ENCODE measurements at regions not wholly inside any gene's neighbourhood (a gene's known extent, or its start where the extent isn't known, plus 50 kb on each side); places are given as distances from the start of the nearest gene placed in this dataset.

DNA sequence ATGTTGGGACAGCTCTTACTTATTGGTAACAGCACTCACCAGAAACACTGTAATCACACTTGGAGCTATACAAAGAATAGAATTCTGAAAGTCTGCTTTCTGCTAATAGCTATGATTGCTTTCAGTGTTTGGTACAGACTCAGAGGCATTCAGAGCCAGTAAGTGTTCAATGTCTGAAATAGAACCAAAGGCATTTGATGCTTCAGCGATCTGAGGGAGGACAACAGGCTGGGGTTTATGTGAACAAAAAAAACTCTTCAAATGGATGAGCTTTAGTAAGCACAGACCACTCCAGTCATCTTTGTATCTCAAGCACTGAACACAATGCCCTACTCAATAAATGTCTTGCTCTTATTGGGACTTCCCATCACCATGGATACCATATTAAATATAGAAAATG, 322.8 kb upstream of the GRM3 start:
- TF ChIP-seq, protein P1, sequence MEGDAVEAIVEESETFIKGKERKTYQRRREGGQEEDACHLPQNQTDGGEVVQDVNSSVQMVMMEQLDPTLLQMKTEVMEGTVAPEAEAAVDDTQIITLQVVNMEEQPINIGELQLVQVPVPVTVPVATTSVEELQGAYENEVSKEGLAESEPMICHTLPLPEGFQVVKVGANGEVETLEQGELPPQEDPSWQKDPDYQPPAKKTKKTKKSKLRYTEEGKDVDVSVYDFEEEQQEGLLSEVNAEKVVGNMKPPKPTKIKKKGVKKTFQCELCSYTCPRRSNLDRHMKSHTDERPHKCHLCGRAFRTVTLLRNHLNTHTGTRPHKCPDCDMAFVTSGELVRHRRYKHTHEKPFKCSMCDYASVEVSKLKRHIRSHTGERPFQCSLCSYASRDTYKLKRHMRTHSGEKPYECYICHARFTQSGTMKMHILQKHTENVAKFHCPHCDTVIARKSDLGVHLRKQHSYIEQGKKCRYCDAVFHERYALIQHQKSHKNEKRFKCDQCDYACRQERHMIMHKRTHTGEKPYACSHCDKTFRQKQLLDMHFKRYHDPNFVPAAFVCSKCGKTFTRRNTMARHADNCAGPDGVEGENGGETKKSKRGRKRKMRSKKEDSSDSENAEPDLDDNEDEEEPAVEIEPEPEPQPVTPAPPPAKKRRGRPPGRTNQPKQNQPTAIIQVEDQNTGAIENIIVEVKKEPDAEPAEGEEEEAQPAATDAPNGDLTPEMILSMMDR (conservative IDR thresholded peaks at IDR 0.05; ENCODE audit: low read depth, low read length): no peak
- DNase-seq (ENCODE audit: low read depth): no peak
- no peak overlapping the region for H3K4me3 ChIP-seq (ENCODE audit: low read depth, low read length)

DNA sequence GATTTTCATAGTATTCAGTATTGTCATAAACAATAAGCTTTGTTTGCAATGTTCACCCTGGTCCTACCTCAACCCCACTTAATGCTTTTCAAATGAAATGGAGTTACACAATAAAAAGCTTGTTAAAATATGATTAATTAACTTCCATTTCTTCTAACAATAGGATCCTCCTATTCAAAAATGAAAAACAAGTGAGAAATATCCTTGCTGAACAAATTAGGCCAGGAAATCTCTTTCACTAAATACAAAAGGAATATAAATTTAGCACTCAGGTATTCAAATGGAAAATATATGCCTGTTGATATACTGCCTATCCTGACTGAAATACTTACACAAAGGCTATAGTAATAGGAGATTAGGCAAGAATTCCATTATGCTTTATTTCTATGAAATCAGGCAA, 323.4 kb upstream of the GRM3 start:
- TF ChIP-seq, protein P1 (conservative IDR thresholded peaks at IDR 0.05; ENCODE audit: low read depth, low read length): no peak

DNA sequence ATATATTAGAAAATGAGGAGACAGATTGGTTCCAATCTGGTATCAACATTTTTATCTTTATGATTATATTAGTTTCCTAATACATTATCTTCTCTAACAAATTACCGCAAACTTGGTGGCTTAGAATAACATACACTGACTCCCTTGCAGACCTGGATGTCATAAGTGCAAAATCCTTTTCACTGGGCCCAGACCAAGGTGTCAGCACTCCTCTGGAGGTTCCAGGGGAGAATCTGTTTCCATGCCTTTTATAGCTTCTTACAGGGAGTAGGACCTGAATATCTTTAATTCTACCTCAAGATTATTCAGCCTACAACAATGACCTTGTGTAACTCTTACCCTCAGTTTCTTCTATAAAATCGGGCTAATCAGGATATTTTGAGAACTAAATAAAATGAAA, 329.9 kb upstream of the GRM3 start:
- TF ChIP-seq, protein P1 (conservative IDR thresholded peaks at IDR 0.05; ENCODE audit: low read depth, low read length): no peak
- no peak overlapping the region for H3K4me3 ChIP-seq (ENCODE audit: low read depth, low read length)
- DNase-seq (ENCODE audit: low read depth): no peak

More for the DNA sequence above, 323.4 kb upstream of the GRM3 start:
- H3K4me3 ChIP-seq (ENCODE audit: low read depth, low read length): no peak overlapping the region
- no peak for DNase-seq (ENCODE audit: low read depth)

DNA sequence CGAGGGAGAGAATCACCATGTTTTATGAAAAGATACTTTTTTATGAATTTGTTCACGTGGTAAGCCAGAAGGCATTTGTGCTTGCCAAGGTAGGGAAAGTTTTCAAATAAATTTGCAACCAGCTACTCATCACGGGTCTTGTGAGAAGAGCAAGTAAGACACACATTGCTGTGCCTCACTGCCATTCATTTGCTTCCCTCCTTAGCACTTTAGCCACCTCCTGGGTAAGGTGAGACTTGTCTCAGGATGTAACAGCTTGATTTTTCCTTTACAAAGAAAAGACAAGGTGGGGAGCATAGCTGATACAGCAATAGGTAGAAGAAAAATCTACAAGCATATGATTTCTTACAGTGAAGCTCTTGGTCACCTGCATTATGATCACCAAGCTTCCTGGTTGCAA, 342.4 kb upstream of the GRM3 start:
- TF ChIP-seq, protein P1 (conservative IDR thresholded peaks at IDR 0.05; ENCODE audit: low read depth, low read length): no peak
- H3K4me3 ChIP-seq (ENCODE audit: low read depth, low read length): no peak overlapping the region
- DNase-seq (ENCODE audit: low read depth): no peak

DNA sequence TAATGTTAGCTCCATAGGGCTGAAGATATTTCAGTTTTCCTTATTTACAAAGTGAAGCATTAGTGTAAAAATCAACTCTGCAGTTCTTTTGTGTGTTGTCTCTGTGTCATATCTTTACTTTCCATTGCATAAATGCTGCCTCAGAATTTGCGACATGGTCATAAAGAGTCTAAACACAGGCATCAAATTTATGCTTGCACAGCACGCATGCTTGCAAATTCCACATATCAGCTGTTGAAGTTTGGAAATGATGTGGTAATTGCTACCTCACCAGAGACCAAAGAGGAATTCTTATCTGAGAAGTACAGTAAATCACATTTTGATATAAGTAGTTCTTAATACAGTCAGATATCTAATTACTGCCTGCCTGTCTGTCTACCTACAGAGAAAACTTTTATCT, 348.2 kb upstream of the GRM3 start:
- TF ChIP-seq, protein P1 (conservative IDR thresholded peaks at IDR 0.05; ENCODE audit: low read depth, low read length): no peak
- H3K4me3 ChIP-seq (ENCODE audit: low read depth, low read length): no peak overlapping the region
- no peak for DNase-seq (ENCODE audit: low read depth)

DNA sequence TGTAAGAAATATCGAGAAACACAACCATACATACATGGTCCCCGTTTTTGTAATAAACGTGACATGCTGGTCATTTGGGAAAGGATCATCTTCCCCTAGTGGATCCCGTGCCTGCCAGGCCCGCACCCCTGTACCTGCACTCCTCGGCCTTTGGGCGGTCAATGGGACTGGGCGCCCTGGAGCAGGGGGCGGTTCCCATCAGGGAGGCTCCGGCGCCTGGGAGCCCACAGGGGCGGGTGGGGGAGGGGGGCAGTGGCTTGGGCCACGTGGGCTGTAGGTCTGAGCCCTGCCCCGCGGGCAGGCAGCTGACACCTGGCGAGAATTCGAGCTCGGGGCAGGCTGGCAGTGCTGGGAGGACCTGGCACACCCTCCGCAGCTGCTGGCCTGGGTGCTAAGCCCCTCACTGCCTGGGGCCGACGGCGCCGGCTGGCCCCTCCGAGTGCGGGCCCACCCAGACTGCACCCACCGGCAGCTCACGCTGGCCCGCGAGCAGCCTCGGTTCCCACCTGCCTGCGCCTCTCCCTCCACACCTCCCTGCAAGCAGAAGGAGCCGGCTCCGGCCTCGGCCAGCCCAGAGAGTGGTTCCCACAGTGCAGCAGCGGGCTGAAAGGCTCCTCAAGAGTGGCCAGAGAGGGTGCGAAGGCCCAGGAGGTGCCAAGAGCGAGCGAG, 361.6 kb upstream of the GRM3 start:
- TF ChIP-seq, protein P1 (conservative IDR thresholded peaks at IDR 0.05; ENCODE audit: low read depth, low read length): no peak
- no peak for DNase-seq (ENCODE audit: low read depth)
- no peak overlapping the region for H3K4me3 ChIP-seq (ENCODE audit: low read depth, low read length)

DNA sequence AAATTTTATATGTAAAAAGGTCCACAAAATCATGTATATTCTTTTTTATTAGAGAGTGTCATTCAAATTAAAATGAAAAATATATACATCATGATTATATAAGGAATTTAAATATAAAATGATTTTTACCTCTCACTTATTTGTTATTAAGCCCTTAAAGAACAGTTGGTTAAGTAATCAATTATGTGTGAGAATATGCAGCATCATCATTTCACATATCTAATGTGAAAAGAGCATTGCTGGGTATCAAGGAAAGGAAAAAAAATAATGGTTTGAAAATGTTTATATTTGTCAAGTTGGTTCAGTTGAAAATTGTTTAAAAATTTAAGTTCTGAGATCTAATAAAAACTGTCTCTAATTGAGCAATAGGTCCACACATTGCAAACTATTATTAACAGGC, 363.6 kb upstream of the GRM3 start:
- TF ChIP-seq, protein P1 (conservative IDR thresholded peaks at IDR 0.05; ENCODE audit: low read depth, low read length): no peak
- DNase-seq (ENCODE audit: low read depth): no peak
- no peak overlapping the region for H3K4me3 ChIP-seq (ENCODE audit: low read depth, low read length)

Measured in epithelial cell of proximal tubule (primary cell).